HEK293T (cell line): ENCODE measurements at regions not wholly inside any gene's neighbourhood (a gene's known extent, or its start where the extent isn't known, plus 50 kb on each side); places are given as distances from the start of the nearest gene placed in this dataset.

Experiments used
- CTCF ChIA-PET: fragments of 350-600 bp; formaldehyde crosslinking; extraction: SDS; loops from one replicate; lab custom pipeline; 2021; ENCODE audit warnings: antibody characterized with exemption, inconsistent platforms; lab: Yijun Ruan, JAX
- POLR2A ChIA-PET: fragments of 350-600 bp; formaldehyde crosslinking; extraction: SDS; loops from one replicate; lab custom pipeline; 2020; ENCODE audit warnings: antibody characterized with exemption, inconsistent platforms; lab: Yijun Ruan, JAX
- DNase-seq: peaks from one replicate; pipeline ENCODE4 v3.0.0; 2012; ENCODE audit warnings: mixed read lengths; ENCODE audit errors: extremely low spot score
- ARNT ChIP-seq: fragments of 450-650 bp; IDR thresholded peaks from 2 replicates; pipeline ENCODE4 v1.6.1; 2017; ENCODE audit warnings: mild to moderate bottlenecking
- BHLHE40 ChIP-seq: fragments of 450-650 bp; IDR thresholded peaks from 2 replicates; pipeline ENCODE4 v1.6.1; 2016; ENCODE audit warnings: mild to moderate bottlenecking, moderate library complexity, borderline replicate concordance
- CTBP1 ChIP-seq: fragments of 450-650 bp; IDR thresholded peaks from 2 replicates; pipeline ENCODE4 v1.6.1; 2016; ENCODE audit warnings: borderline replicate concordance
- ELF4 ChIP-seq: fragments of 450-650 bp; IDR thresholded peaks from 2 replicates; pipeline ENCODE4 v1.6.1; 2017; ENCODE audit warnings: antibody characterized with exemption
- FOXA1 ChIP-seq: fragments of 450-650 bp; IDR thresholded peaks from 2 replicates; pipeline ENCODE4 v1.6.1; 2016; ENCODE audit warnings: mild to moderate bottlenecking
- FOXK2 ChIP-seq: fragments of 450-650 bp; IDR thresholded peaks from 2 replicates; pipeline ENCODE4 v1.6.1; 2016; ENCODE audit warnings: mild to moderate bottlenecking
- FOXM1 ChIP-seq: fragments of 450-650 bp; IDR thresholded peaks from 2 replicates; pipeline ENCODE4 v1.6.1; 2017; ENCODE audit warnings: mild to moderate bottlenecking, borderline replicate concordance
- HDGF ChIP-seq: fragments of 450-650 bp; IDR thresholded peaks from 2 replicates; pipeline ENCODE4 v1.6.1; 2017; ENCODE audit warnings: antibody characterized with exemption, borderline replicate concordance
- L3MBTL2 ChIP-seq: fragments of 450-650 bp; conservative IDR thresholded peaks from 2 replicates; pipeline ENCODE4 v1.6.1; 2016; ENCODE audit warnings: mild to moderate bottlenecking
- LEF1 ChIP-seq: fragments of 450-650 bp; IDR thresholded peaks from 2 replicates; pipeline ENCODE4 v1.6.1; 2017; ENCODE audit warnings: mild to moderate bottlenecking, borderline replicate concordance
- NFRKB ChIP-seq: fragments of 450-650 bp; IDR thresholded peaks from 2 replicates; pipeline ENCODE4 v1.6.1; 2016; ENCODE audit warnings: mild to moderate bottlenecking, moderate library complexity
- SP1 ChIP-seq: fragments of 450-650 bp; IDR thresholded peaks from 2 replicates; pipeline ENCODE4 v1.6.1; 2017
- SUZ12 ChIP-seq: fragments of 450-650 bp; IDR thresholded peaks from 2 replicates; pipeline ENCODE4 v1.6.1; 2016; ENCODE audit warnings: mild to moderate bottlenecking
- TARDBP ChIP-seq: fragments of 450-650 bp; IDR thresholded peaks from 2 replicates; pipeline ENCODE4 v1.6.1; 2016
- ZNF384 ChIP-seq: fragments of 450-650 bp; IDR thresholded peaks from 2 replicates; pipeline ENCODE4 v1.6.1; 2016
- TF ChIP-seq, protein P1 (sequence below): fragments of 450-650 bp; IDR thresholded peaks from 2 replicates; pipeline ENCODE4 v1.6.1; 2016

DNA sequence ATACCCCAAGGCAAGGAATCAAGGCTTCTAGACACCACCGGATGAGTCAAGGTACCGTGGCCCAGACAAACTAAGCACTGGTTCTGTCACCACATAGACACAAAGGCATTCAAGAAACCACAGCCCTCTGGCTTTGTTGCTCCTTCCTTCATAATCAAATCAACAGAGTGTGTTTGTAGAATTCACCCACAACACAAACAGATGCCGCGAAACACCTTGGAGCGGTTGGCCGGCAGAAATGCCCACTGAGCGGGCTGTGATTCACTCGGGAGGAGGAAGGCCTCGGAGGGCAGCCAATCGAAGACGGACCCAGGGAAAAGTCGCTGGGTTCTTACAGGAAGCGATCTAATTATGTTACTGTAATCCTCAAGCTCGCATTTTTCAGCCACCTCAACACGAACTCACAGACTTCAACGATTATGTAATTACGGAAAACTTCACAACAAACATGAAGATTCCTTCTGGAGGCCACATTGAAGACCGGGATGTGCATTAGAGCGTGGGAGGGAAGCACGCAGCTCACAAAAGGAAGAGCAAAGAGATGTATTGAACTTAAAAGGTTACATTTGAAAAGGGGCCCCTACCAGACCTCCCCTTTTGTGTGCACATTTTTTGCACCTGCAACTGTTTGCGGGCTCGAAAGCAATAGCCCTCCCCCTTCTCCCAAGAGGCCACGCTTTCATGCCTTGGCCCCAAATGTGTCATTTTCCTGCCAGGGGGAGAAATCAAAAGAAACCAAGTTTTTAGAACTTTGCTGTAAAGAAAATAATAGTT, 184.7 kb upstream of the PREP start:
- no peak for DNase-seq
- TF ChIP-seq ZNF384 (no peak), SUZ12 (no peak), FOXK2 (no peak), LEF1 (no peak), L3MBTL2 (no peak), ARNT (no peak)
- ChIA-PET POLR2A (no interaction called here), CTCF (no interaction called here)

DNA sequence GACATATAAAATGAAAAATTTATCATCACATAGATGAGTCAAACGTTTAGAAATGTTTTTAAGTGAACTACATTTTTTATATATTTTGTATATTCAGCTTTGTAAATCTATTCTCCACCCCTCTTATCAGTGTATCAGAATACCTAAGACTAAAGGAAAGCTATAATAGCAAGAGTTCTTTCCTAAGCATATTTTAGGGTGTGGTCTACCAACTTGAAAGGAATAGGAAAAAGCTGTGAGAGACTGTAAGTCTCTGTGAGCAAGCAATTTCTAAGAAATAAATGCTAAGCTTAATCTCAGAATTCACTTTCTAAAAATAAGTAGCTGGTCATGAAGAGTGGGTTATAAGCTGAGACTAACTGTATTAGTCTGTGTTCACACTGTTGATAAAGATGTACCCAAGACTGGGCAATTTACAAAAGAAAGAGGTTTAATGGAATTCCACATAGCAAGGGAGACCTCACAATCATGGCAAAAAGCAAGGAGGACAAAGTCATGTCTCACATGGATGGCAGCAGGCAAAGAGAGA, 175.4 kb upstream of the PREP start:
- ChIA-PET CTCF (no interaction called here), POLR2A (no interaction called here)
- no peak for DNase-seq
- no peak for TF ChIP-seq CTBP1
- TF ChIP-seq ELF4, result no peak
- TF ChIP-seq TARDBP, result no peak
- TF ChIP-seq SUZ12, result no peak
- no peak for TF ChIP-seq SP1
- no peak for TF ChIP-seq FOXM1
- no peak for TF ChIP-seq LEF1
- TF ChIP-seq NFRKB, result no peak
- TF ChIP-seq FOXK2, result no peak
- TF ChIP-seq L3MBTL2, result no peak
- no peak for TF ChIP-seq BHLHE40
- no peak for TF ChIP-seq ZNF384
- TF ChIP-seq ARNT, result no peak

DNA sequence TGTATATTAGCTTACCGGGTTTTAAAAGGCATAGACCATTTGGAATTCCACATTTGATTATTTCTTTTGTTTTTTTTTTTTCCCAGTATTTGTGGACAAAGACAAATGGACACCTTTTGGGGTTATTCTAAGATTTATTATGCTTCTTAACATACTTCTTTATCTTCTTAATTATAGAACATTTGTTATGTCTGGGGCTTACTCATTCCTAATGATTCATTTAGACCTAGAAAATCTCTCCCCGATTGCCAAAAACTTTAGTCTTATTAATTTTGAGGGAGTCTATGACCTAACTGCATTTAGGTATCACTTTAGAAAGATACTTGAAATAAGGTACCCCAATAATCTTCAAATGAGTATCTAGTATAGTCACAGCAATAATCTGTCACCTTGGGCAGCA, 170.7 kb upstream of the PREP start:
- TF ChIP-seq HDGF, result no peak
- no peak for TF ChIP-seq NFRKB
- TF ChIP-seq, protein P1, sequence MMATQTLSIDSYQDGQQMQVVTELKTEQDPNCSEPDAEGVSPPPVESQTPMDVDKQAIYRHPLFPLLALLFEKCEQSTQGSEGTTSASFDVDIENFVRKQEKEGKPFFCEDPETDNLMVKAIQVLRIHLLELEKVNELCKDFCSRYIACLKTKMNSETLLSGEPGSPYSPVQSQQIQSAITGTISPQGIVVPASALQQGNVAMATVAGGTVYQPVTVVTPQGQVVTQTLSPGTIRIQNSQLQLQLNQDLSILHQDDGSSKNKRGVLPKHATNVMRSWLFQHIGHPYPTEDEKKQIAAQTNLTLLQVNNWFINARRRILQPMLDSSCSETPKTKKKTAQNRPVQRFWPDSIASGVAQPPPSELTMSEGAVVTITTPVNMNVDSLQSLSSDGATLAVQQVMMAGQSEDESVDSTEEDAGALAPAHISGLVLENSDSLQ, result no peak
- no peak for TF ChIP-seq FOXK2
- no peak for TF ChIP-seq L3MBTL2
- TF ChIP-seq ELF4, result no peak
- TF ChIP-seq ARNT, result no peak
- TF ChIP-seq FOXA1, result no peak
- TF ChIP-seq ZNF384, result no peak
- TF ChIP-seq BHLHE40, result no peak
- TF ChIP-seq LEF1, result no peak
- no peak for TF ChIP-seq SUZ12
- no peak for TF ChIP-seq SP1
- no peak for TF ChIP-seq FOXM1
- TF ChIP-seq CTBP1, result no peak
- TF ChIP-seq TARDBP, result no peak
- CTCF ChIA-PET, result no interaction called here
- POLR2A ChIA-PET, result no interaction called here
- no peak for DNase-seq

DNA sequence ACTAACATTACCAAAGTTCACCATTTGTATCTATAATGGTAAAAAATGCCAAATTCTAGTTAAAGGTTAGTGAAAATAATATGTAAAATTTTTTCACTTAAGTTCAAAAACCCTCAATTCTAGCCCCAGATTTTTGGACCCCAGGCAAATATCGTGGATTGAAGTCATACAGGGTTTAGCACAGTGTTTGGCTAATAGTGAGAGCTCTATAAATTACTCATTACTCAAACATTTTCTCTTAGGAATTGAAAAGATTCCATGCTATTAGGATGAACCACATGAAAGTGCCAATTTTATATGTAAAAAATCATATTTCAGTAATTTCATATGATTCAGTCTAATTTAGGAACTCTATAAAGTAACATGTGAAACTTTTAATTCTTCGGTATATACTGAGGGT, 170.3 kb upstream of the PREP start:
- TF ChIP-seq BHLHE40 (no peak), CTBP1 (no peak)
- no peak for DNase-seq
- ChIA-PET POLR2A (no interaction called here), CTCF (no interaction called here)

DNA sequence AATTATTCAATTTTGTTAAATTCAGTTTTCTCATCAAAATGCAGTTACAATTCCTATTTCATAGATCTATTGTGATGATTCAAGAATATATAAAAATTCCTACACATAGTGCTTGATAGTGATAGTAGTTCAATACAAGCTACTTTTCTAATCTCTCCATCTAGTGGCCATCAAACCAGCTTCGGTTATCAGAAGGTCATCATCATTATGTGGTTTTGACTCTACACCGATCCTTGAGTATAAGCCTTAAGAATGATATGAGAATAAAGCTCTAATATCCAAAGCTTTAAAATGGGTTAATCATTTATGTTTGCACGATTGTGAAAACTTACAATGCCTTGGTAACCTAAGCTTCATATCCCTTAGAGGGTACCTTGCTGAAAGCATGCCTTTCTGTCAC, 167.5 kb upstream of the PREP start:
- CTCF ChIA-PET, result no interaction called here
- POLR2A ChIA-PET, result interaction anchor here (1.4 kb wide), 1 partner anchor 10 kb away, joined by 3 read pairs; no protein-coding TSS in a partner anchor
- TF ChIP-seq ELF4, result no peak
- no peak for TF ChIP-seq TARDBP
- no peak for TF ChIP-seq ZNF384
- no peak for TF ChIP-seq CTBP1
- no peak for TF ChIP-seq LEF1
- TF ChIP-seq FOXM1, result no peak
- no peak for TF ChIP-seq FOXA1
- TF ChIP-seq L3MBTL2, result no peak
- TF ChIP-seq, protein P1, result no peak
- no peak for TF ChIP-seq SP1
- no peak for TF ChIP-seq FOXK2
- TF ChIP-seq SUZ12, result no peak

DNA sequence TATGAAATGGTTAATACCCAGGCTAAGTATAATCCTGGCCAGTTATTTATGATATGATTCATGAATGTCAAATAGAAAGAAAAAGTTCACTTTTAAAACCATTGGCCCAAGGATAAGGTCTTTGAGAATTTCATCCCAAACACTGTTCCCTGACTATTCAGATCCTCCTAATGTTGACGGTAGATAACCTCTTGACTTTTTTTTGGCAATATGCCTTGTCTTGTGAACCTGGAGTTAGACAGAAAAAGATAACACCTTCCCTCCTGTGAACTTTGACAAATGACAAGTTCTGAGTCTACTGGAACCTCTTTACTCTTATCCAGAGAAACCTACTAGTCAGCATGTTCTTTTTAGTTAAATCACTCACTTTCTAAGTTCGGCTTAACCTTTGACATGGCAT, 166.8 kb upstream of the PREP start:
- no peak for DNase-seq
- TF ChIP-seq, protein P1, result no peak
- no peak for TF ChIP-seq TARDBP
- no peak for TF ChIP-seq ZNF384
- no peak for TF ChIP-seq ELF4
- TF ChIP-seq BHLHE40, result no peak
- no peak for TF ChIP-seq SP1
- no peak for TF ChIP-seq FOXK2
- no peak for TF ChIP-seq FOXA1
- TF ChIP-seq FOXM1, result no peak
- TF ChIP-seq L3MBTL2, result no peak
- no peak for TF ChIP-seq HDGF
- ChIA-PET POLR2A (no interaction called here), CTCF (no interaction called here)

More for the DNA sequence above, 167.5 kb upstream of the PREP start:
- DNase-seq, result no peak
